ENCODE measurements at regions not wholly inside any gene's neighbourhood (a gene's known extent, or its start where the extent isn't known, plus 50 kb on each side); places are given as distances from the start of the nearest gene placed in this dataset.

DNA sequence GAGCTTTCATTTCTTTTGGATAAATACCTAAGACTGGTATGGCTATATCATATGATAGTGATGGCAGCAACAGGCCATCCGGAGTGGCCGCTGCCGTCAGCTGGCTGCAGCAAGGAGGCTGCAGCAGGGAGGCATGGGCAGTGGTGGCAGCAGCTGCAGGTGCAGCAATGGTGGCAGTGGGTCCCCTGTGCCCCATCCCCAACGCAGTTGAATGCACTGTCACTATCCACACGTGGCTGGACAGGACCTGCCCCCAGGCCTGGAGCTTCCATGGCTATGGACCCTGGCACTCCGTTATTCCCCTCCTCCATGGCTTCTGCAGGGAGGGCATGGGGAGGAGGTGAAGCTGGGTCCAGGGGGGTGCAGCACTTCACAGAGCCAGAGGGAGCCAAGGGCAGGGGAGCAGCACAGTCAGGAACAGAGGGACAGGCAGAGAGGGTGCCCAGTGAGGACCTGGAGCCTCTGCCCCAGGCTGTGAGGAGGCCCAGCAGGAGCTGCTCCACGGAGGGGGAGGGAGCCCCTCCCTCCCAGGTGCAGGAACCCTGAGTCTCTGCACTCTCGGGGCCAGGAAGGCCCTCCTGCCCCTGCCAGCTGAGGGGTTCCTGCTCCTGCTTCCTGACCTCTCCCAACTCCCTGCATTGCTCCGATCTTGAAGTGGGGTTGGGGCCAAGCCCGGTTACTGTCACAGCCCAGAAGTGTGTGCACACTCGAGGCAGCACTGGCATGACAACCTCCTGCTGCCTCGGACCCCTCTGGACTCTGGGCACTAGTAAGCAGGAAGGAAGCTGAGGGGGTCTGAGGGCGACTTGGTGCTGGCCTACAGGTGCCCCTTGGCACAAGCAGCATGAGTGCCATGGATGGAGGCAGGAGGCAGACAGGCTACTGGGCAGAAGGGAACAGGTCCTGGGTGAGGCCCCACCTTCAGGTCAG is 466.3 kb downstream of the GUCY1A2 start:
- TF ChIP-seq JUN (IDR thresholded peaks at IDR 0.05; ENCODE audit: borderline replicate concordance, insufficient read depth, insufficient read length, low read depth) = no peak
- TF ChIP-seq, protein P1, sequence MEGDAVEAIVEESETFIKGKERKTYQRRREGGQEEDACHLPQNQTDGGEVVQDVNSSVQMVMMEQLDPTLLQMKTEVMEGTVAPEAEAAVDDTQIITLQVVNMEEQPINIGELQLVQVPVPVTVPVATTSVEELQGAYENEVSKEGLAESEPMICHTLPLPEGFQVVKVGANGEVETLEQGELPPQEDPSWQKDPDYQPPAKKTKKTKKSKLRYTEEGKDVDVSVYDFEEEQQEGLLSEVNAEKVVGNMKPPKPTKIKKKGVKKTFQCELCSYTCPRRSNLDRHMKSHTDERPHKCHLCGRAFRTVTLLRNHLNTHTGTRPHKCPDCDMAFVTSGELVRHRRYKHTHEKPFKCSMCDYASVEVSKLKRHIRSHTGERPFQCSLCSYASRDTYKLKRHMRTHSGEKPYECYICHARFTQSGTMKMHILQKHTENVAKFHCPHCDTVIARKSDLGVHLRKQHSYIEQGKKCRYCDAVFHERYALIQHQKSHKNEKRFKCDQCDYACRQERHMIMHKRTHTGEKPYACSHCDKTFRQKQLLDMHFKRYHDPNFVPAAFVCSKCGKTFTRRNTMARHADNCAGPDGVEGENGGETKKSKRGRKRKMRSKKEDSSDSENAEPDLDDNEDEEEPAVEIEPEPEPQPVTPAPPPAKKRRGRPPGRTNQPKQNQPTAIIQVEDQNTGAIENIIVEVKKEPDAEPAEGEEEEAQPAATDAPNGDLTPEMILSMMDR (IDR thresholded peaks at IDR 0.05; ENCODE audit: extremely low read depth in 1 of 2, insufficient read depth in 1 of 2, low read depth in 1 of 2, low read length in 2 of 2) = no peak
- no peak for TF ChIP-seq POLR2A (IDR thresholded peaks at IDR 0.05; ENCODE audit: low read depth, low read length)
- no peak for TF ChIP-seq EZH2 (IDR thresholded peaks at IDR 0.05; ENCODE audit: borderline replicate concordance, low read depth, low read length, severe bottlenecking)
- TF ChIP-seq, protein P2, sequence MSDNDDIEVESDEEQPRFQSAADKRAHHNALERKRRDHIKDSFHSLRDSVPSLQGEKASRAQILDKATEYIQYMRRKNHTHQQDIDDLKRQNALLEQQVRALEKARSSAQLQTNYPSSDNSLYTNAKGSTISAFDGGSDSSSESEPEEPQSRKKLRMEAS (IDR thresholded peaks at IDR 0.05; ENCODE audit: insufficient read depth, insufficient read length) = no peak
- no peak for TF ChIP-seq FOS (IDR thresholded peaks at IDR 0.05; ENCODE audit: borderline replicate concordance, insufficient read depth, low read length)
- TF ChIP-seq MYC (IDR thresholded peaks at IDR 0.05; ENCODE audit: low read depth, low read length) = no peak
- no peak for TF ChIP-seq POLR2AphosphoS5 (IDR thresholded peaks at IDR 0.05; ENCODE audit: insufficient read depth, low read depth, low read length)
- no peak for TF ChIP-seq GATA2 (IDR thresholded peaks at IDR 0.05; ENCODE audit: insufficient read depth, insufficient read length, low read depth, low read length)

Data from endothelial cell of umbilical vein (primary cell).